HCT116 (cell line): ENCODE measurements at regions not wholly inside any gene's neighbourhood (a gene's known extent, or its start where the extent isn't known, plus 50 kb on each side); places are given as distances from the start of the nearest gene placed in this dataset.

Source experiments
- CEBPB ChIP-seq: IDR thresholded peaks from 2 replicates; pipeline ENCODE4 v1.6.1; 2012; ENCODE audit warnings: low read depth
- CTCF ChIP-seq, 3 experiments: fragments of 200-600 bp in 1 of 3; sonication (generic) in 1 of 3; IDR thresholded peaks in 2 of 3; conservative IDR thresholded peaks in 1 of 3; 2 replicates each; pipeline ENCODE4 v1.5.1; 2012 to 2017; ENCODE audit warnings: low read depth in 2 of 3, low read length in 2 of 3, antibody characterized with exemption in 1 of 3, borderline replicate concordance in 1 of 3, control low read depth in 1 of 3, mild to moderate bottlenecking in 1 of 3, mixed read lengths in 1 of 3, mixed run types in 1 of 3, moderate library complexity in 1 of 3; ENCODE audit not compliant: insufficient read depth in 1 of 3
- EGR1 ChIP-seq: IDR thresholded peaks from 2 replicates; pipeline ENCODE4 v1.6.1; 2012; ENCODE audit warnings: low read depth
- EZH2 ChIP-seq: fragments of 200-600 bp; sonication (generic); IDR thresholded peaks from 2 replicates; pipeline ENCODE4 v1.6.1; 2017; ENCODE audit warnings: antibody characterized with exemption, mixed run types
- EZH2phosphoT487 ChIP-seq: fragments of 200-600 bp; IDR thresholded peaks from 2 replicates; pipeline ENCODE4 v1.6.1; 2018; ENCODE audit warnings: antibody characterized with exemption, borderline replicate concordance
- JUND ChIP-seq: IDR thresholded peaks from 2 replicates; pipeline ENCODE4 v1.6.1; 2012
- POLR2A ChIP-seq: IDR thresholded peaks from 2 replicates; pipeline ENCODE4 v1.7.0; 2011; ENCODE audit warnings: borderline replicate concordance; ENCODE audit not compliant: insufficient read depth, insufficient read length; ENCODE audit errors: extremely low read depth
- RAD21 ChIP-seq: IDR thresholded peaks from 2 replicates; pipeline ENCODE4 v1.6.1; 2012; ENCODE audit warnings: low read depth, mild to moderate bottlenecking
- REST ChIP-seq: IDR thresholded peaks from 2 replicates; pipeline ENCODE4 v1.6.1; 2012; ENCODE audit warnings: low read depth
- TCF7L2 ChIP-seq: IDR thresholded peaks from 2 replicates; pipeline ENCODE4 v1.7.0; 2011; ENCODE audit warnings: borderline replicate concordance, inconsistent platforms; ENCODE audit not compliant: insufficient read depth, insufficient read length; ENCODE audit errors: extremely low read depth
- YY1 ChIP-seq: IDR thresholded peaks from 2 replicates; pipeline ENCODE4 v1.6.1; 2011; ENCODE audit warnings: low read length, low read depth, moderate library complexity, mild to moderate bottlenecking; ENCODE audit not compliant: insufficient replicate concordance; ENCODE audit errors: extremely low read depth
- ZNF274 ChIP-seq: fragments of 200-500 bp; sonication (Bioruptor generic); IDR thresholded peaks from 2 replicates; pipeline ENCODE4 v1.6.1; 2014; ENCODE audit warnings: mild to moderate bottlenecking, low read depth, low read length, inconsistent platforms

- TF ChIP-seq RAD21: no peak
- no peak for TF ChIP-seq TCF7L2
- no peak for TF ChIP-seq CTCF (IDR thresholded peaks at IDR 0.05 in 2 of 3, conservative IDR thresholded peaks at IDR 0.05 in 1 of 3; ENCODE audit: borderline replicate concordance in 1 of 3, insufficient read depth in 1 of 3, low read depth in 2 of 3, low read length in 2 of 3)
- no peak for TF ChIP-seq REST
- no peak for TF ChIP-seq POLR2A
- TF ChIP-seq CEBPB: no peak
- TF ChIP-seq YY1: no peak
- no peak for TF ChIP-seq JUND
- TF ChIP-seq EZH2: no peak
- no peak for TF ChIP-seq EZH2phosphoT487
- TF ChIP-seq ZNF274: no peak
- TF ChIP-seq EGR1: no peak
Measured at GRCh38 chr2:144242311-144242710, 277.6 kb downstream of the ZEB2 start.
